Liver (tissue), 8 donors: ENCODE measurements at regions not wholly inside any gene's neighbourhood (a gene's known extent, or its start where the extent isn't known, plus 50 kb on each side); places are given as distances from the start of the nearest gene placed in this dataset.

Source experiments
- DNase-seq: peaks from one replicate; pipeline ENCODE4 v3.0.0-alpha.2; 2017; ENCODE audit warnings: low spot score
- H3K27ac ChIP-seq, 2 donors: one replicate each; pipeline ENCODE4 v1.7.0; 2013; ENCODE audit warnings: inconsistent platforms in 2 of 2, low read length in 2 of 2, control low read depth in 1 of 2, low read depth in 1 of 2, mild to moderate bottlenecking in 1 of 2
- H3K27me3 ChIP-seq, 4 donors: one replicate each; pipeline versions ENCODE4 v1.6.1 to v1.7.0; 2013; ENCODE audit warnings: low read length in 3 of 4, inconsistent platforms in 1 of 4, mild to moderate bottlenecking in 1 of 4, moderate library complexity in 1 of 4; ENCODE audit not compliant: control insufficient read depth in 4 of 4, insufficient read depth in 4 of 4
- H3K36me3 ChIP-seq, 4 donors: one replicate each; pipeline versions ENCODE4 v1.6.1 to v1.7.0; 2013; ENCODE audit warnings: low read length in 3 of 4, mild to moderate bottlenecking in 3 of 4, low read depth in 1 of 4, moderate library complexity in 1 of 4; ENCODE audit not compliant: control insufficient read depth in 4 of 4, insufficient read depth in 3 of 4
- H3K4me1 ChIP-seq, 4 donors: one replicate each; pipeline versions ENCODE4 v1.6.1 to v1.7.0; 2013; ENCODE audit warnings: low read length in 3 of 4, mild to moderate bottlenecking in 3 of 4, moderate library complexity in 1 of 4; ENCODE audit not compliant: control insufficient read depth in 4 of 4, insufficient read depth in 4 of 4
- H3K4me3 ChIP-seq, 3 donors: one replicate each; pipeline versions ENCODE4 v1.6.1 to v1.7.0; 2013; ENCODE audit warnings: low read length in 3 of 3, control low read depth in 1 of 3, low read depth in 1 of 3, mild to moderate bottlenecking in 1 of 3
- H3K9ac ChIP-seq, 2 donors: one replicate each; pipeline ENCODE4 v1.7.0; 2013; ENCODE audit warnings: low read length in 2 of 2, mild to moderate bottlenecking in 2 of 2, moderate library complexity in 2 of 2, control low read depth in 1 of 2, low read depth in 1 of 2
- H3K9me3 ChIP-seq, 4 donors: one replicate each; pipeline versions ENCODE4 v1.6.1 to v1.7.0; 2013; ENCODE audit warnings: low read length in 3 of 4; ENCODE audit not compliant: control insufficient read depth in 4 of 4
- ATF3 ChIP-seq: IDR thresholded peaks from 2 replicates; pipeline ENCODE4 v1.6.1; 2016; ENCODE audit warnings: antibody characterized with exemption
- CTCF ChIP-seq: fragments of 150-350 bp; IDR thresholded peaks from 2 replicates; pipeline ENCODE4 v1.5.1; 2017; ENCODE audit warnings: improper control_type of control experiment, low read depth, low read length; ENCODE audit not compliant: missing input control
- EGR1 ChIP-seq, 2 donors: IDR thresholded peaks; 2 replicates each; pipeline ENCODE4 v1.6.1; 2016 to 2018; ENCODE audit warnings: antibody characterized with exemption in 2 of 2, low read depth in 2 of 2
- FOXA1 ChIP-seq: IDR thresholded peaks from 2 replicates; pipeline ENCODE4 v1.6.1; 2016; ENCODE audit warnings: antibody characterized with exemption
- FOXA2 ChIP-seq: IDR thresholded peaks from 2 replicates; pipeline ENCODE4 v1.6.1; 2016; ENCODE audit warnings: antibody characterized with exemption
- GABPA ChIP-seq, 2 donors: IDR thresholded peaks in 1 of 2; conservative IDR thresholded peaks in 1 of 2; 2 replicates each; pipeline ENCODE4 v1.6.1; 2016; ENCODE audit warnings: antibody characterized with exemption in 2 of 2, mild to moderate bottlenecking in 1 of 2, moderate library complexity in 1 of 2
- HNF4A ChIP-seq, 2 donors: conservative IDR thresholded peaks; 2 replicates each; pipeline ENCODE4 v1.6.1; 2016; ENCODE audit warnings: antibody characterized with exemption in 2 of 2, mild to moderate bottlenecking in 2 of 2
- HNF4G ChIP-seq: IDR thresholded peaks from 2 replicates; pipeline ENCODE4 v1.6.1; 2016; ENCODE audit warnings: antibody characterized with exemption
- JUND ChIP-seq, 2 donors: IDR thresholded peaks; 2 replicates each; pipeline ENCODE4 v1.6.1; 2016; ENCODE audit warnings: antibody characterized with exemption in 2 of 2
- MAX ChIP-seq: IDR thresholded peaks from 2 replicates; pipeline ENCODE4 v1.6.1; 2016; ENCODE audit warnings: antibody characterized with exemption
- NR2F2 ChIP-seq: IDR thresholded peaks from 2 replicates; pipeline ENCODE4 v1.6.1; 2016; ENCODE audit warnings: antibody characterized with exemption
- RAD21 ChIP-seq, 2 donors: IDR thresholded peaks; 2 replicates each; pipeline ENCODE4 v1.6.1; 2016; ENCODE audit warnings: antibody characterized with exemption in 2 of 2, mild to moderate bottlenecking in 2 of 2
- REST ChIP-seq: IDR thresholded peaks from 2 replicates; pipeline ENCODE4 v1.6.1; 2016; ENCODE audit warnings: antibody characterized with exemption, mild to moderate bottlenecking
- RXRA ChIP-seq, 2 donors: IDR thresholded peaks; 2 replicates each; pipeline ENCODE4 v1.6.1; 2017 to 2018; ENCODE audit warnings: antibody characterized with exemption in 2 of 2, mild to moderate bottlenecking in 1 of 2
- SP1 ChIP-seq: IDR thresholded peaks from 2 replicates; pipeline ENCODE4 v1.6.1; 2018; ENCODE audit warnings: antibody characterized with exemption, mild to moderate bottlenecking
- TAF1 ChIP-seq: conservative IDR thresholded peaks from 2 replicates; pipeline ENCODE4 v1.6.1; 2016; ENCODE audit warnings: antibody characterized with exemption, mild to moderate bottlenecking
- YY1 ChIP-seq: IDR thresholded peaks from 2 replicates; pipeline ENCODE4 v1.6.1; 2016; ENCODE audit warnings: antibody characterized with exemption, mild to moderate bottlenecking
- ZBTB33 ChIP-seq: IDR thresholded peaks from 2 replicates; pipeline ENCODE4 v1.6.1; 2016; ENCODE audit warnings: antibody characterized with exemption
- WGBS: extraction: QIAGEN DNeasy Blood & Tissue Kit; methylation state at CpG from one replicate; pipeline ENCODE4 v1.1.7; 2013; 5-methylcytosine and 5-hydroxymethylcytosine counted together
- donor health status: healthy.
- donor health status: healthy.
- donor health status: healthy.
- donor health status: healthy.
- donor health status: healthy.

- no peaks in the 10 kb centered on the region for H3K36me3 ChIP-seq
- H3K27ac ChIP-seq, result no peak overlapping the region
- H3K27me3 ChIP-seq, result peaks cover 0 to 3% (median 0%) of the 10 kb centered on the region in 4 donors
- peaks cover 0 to 5% (median 4%) of the 10 kb centered on the region in 4 donors for H3K9me3 ChIP-seq
- H3K9ac ChIP-seq, result no peak overlapping the region
- H3K4me3 ChIP-seq, result no peak overlapping the region
- TF ChIP-seq TAF1 (no peak), FOXA1 (no peak), FOXA2 (no peak), HNF4G (no peak), RXRA (IDR thresholded peaks at IDR 0.05) (no peak), JUND (IDR thresholded peaks at IDR 0.05) (no peak), SP1 (no peak), NR2F2 (no peak), RAD21 (IDR thresholded peaks at IDR 0.05) (no peak), EGR1 (IDR thresholded peaks at IDR 0.05; ENCODE audit: low read depth in 2 of 2) (no peak), CTCF (no peak), HNF4A (conservative IDR thresholded peaks at IDR 0.05) (no peak), GABPA (IDR thresholded peaks at IDR 0.05 in 1 of 2, conservative IDR thresholded peaks at IDR 0.05 in 1 of 2) (no peak), MAX (no peak), YY1 (no peak), ATF3 (no peak), REST (no peak), ZBTB33 (no peak)
- WGBS, result 76% methylated on average over 8 of the region's 8 CpGs
- DNase-seq, result no peak
- H3K4me1 ChIP-seq, result no peaks in the 10 kb centered on the region
Observed at GRCh38 chr21:35738347-35738961, 321.9 kb downstream of the SETD4 start.
